ENCODE measurements at regions not wholly inside any gene's neighbourhood (a gene's known extent, or its start where the extent isn't known, plus 50 kb on each side); places are given as distances from the start of the nearest gene placed in this dataset.

DNA sequence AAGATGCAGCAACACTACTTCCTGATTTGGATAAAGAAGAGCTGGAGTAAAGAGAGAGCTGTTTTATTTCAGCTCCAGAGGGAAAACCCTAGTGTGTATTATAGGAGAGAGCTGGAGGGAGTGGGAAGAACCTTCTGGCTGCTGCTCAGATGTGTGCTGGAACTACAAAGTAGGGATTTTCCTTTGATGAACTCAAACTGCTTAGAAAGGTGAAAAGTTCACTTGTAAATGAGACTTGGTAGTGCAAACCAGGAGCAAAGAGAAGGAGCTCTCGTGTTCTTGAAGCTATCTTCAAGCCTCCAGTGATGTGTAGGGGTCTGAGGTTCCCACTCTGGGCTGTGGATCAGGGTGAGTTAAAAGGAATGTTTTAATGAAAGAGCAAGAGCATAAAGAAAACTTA, 110.4 kb downstream of the EDEM1 start:
- no peaks in the 10 kb centered on the region for H3K4me1 ChIP-seq (ENCODE audit: control insufficient read depth, extremely low read depth, insufficient read depth, low read length)
- no peak overlapping the region for H3K9ac ChIP-seq (replicated peaks; ENCODE audit: extremely low read depth, insufficient read depth, low read length)
- H3K9me1 ChIP-seq (replicated peaks; ENCODE audit: control insufficient read depth, extremely low read depth, insufficient read depth, low read length), result no peaks in the 10 kb centered on the region
- no peaks in the 10 kb centered on the region for H4K20me1 ChIP-seq (replicated peaks; ENCODE audit: control insufficient read depth, extremely low read depth, insufficient read depth, low read length)
- no peak overlapping the region for H2AFZ ChIP-seq (ENCODE audit: low read depth, low read length)
- H3K36me3 ChIP-seq (ENCODE audit: control insufficient read depth in 2 of 2, extremely low read depth in 1 of 2, insufficient read depth in 2 of 2, low read length in 2 of 2), result no peaks in the 10 kb centered on the region
- DNase-seq (ENCODE audit: low read depth, low spot score), result no peak
- ChIA-PET CTCF (interaction anchor here (1.3 kb wide), 1 partner anchor 14 kb away, joined by 3 read pairs; no protein-coding TSS in a partner anchor), POLR2A (no interaction called here)
- no TSS peak for BruUV-seq (replicated peaks)
- intact Hi-C loops (cut with micrococcal nuclease) (no loop called here), dilution Hi-C loops (cut with MboI; ENCODE audit: extremely low pct_ligation_motif_present, low sequenced_read_pairs) (no loop called here)
- H3K27me3 ChIP-seq (ENCODE audit: control insufficient read depth in 2 of 2, insufficient read depth in 2 of 2, low read length in 2 of 2), result peaks cover 0 to 2% of the 10 kb centered on the region in 2 experiments
- no peak for TF ChIP-seq POLR2AphosphoS5 (IDR thresholded peaks at IDR 0.05; ENCODE audit: insufficient read depth, low read depth, low read length)
- TF ChIP-seq, protein P1, sequence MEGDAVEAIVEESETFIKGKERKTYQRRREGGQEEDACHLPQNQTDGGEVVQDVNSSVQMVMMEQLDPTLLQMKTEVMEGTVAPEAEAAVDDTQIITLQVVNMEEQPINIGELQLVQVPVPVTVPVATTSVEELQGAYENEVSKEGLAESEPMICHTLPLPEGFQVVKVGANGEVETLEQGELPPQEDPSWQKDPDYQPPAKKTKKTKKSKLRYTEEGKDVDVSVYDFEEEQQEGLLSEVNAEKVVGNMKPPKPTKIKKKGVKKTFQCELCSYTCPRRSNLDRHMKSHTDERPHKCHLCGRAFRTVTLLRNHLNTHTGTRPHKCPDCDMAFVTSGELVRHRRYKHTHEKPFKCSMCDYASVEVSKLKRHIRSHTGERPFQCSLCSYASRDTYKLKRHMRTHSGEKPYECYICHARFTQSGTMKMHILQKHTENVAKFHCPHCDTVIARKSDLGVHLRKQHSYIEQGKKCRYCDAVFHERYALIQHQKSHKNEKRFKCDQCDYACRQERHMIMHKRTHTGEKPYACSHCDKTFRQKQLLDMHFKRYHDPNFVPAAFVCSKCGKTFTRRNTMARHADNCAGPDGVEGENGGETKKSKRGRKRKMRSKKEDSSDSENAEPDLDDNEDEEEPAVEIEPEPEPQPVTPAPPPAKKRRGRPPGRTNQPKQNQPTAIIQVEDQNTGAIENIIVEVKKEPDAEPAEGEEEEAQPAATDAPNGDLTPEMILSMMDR (IDR thresholded peaks at IDR 0.05; ENCODE audit: extremely low read depth in 1 of 2, insufficient read depth in 1 of 2, low read depth in 1 of 2, low read length in 2 of 2), result no peak
- TF ChIP-seq, protein P2, sequence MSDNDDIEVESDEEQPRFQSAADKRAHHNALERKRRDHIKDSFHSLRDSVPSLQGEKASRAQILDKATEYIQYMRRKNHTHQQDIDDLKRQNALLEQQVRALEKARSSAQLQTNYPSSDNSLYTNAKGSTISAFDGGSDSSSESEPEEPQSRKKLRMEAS (IDR thresholded peaks at IDR 0.05; ENCODE audit: insufficient read depth, insufficient read length), result no peak
- TF ChIP-seq MYC (IDR thresholded peaks at IDR 0.05; ENCODE audit: low read depth, low read length), result no peak
- no peak for TF ChIP-seq EZH2 (IDR thresholded peaks at IDR 0.05; ENCODE audit: borderline replicate concordance, low read depth, low read length, severe bottlenecking)
- no peak for TF ChIP-seq JUN (IDR thresholded peaks at IDR 0.05; ENCODE audit: borderline replicate concordance, insufficient read depth, insufficient read length, low read depth)
- no peak for TF ChIP-seq GATA2 (IDR thresholded peaks at IDR 0.05; ENCODE audit: insufficient read depth, insufficient read length, low read depth, low read length)
- no peak for TF ChIP-seq FOS (IDR thresholded peaks at IDR 0.05; ENCODE audit: borderline replicate concordance, insufficient read depth, low read length)
- TF ChIP-seq POLR2A (IDR thresholded peaks at IDR 0.05; ENCODE audit: low read depth, low read length), result no peak
- FAIRE-seq, result no peak
- no peaks in the 10 kb centered on the region for H3K79me2 ChIP-seq (ENCODE audit: control insufficient read depth, insufficient read depth, low read length)
- H3K4me2 ChIP-seq (ENCODE audit: insufficient read depth, low read length), result no peak overlapping the region
- H3K4me3 ChIP-seq (replicated peaks in 1 of 3; ENCODE audit: insufficient read depth in 1 of 3, low read depth in 1 of 3, low read length in 3 of 3), result no peak overlapping the region
- H3K9me3 ChIP-seq (replicated peaks; ENCODE audit: control insufficient read depth, insufficient read depth, low read length), result no peaks in the 10 kb centered on the region
- H3K27ac ChIP-seq (ENCODE audit: insufficient read depth, low read depth, low read length), result no peak overlapping the region

Measured in endothelial cell of umbilical vein (primary cell).